Esophagus muscularis mucosa (tissue), 3 donors: ENCODE measurements at regions not wholly inside any gene's neighbourhood (a gene's known extent, or its start where the extent isn't known, plus 50 kb on each side); places are given as distances from the start of the nearest gene placed in this dataset.

Source experiments
- CTCF ChIP-seq, 3 experiments: fragments of 200-600 bp in 2 of 3; fragments of 450-650 bp in 1 of 3; sonication (generic) in 2 of 3; IDR thresholded peaks; one replicate each; pipeline ENCODE4 v1.5.1; 2017 to 2019; ENCODE audit warnings: antibody characterized with exemption in 3 of 3, mild to moderate bottlenecking in 2 of 3, moderate library complexity in 1 of 3
- POLR2A ChIP-seq: fragments of 450-650 bp; IDR thresholded peaks from one replicate; pipeline ENCODE4 v1.6.1; 2017; ENCODE audit warnings: antibody characterized with exemption, moderate library complexity, mild to moderate bottlenecking, low read depth

DNA sequence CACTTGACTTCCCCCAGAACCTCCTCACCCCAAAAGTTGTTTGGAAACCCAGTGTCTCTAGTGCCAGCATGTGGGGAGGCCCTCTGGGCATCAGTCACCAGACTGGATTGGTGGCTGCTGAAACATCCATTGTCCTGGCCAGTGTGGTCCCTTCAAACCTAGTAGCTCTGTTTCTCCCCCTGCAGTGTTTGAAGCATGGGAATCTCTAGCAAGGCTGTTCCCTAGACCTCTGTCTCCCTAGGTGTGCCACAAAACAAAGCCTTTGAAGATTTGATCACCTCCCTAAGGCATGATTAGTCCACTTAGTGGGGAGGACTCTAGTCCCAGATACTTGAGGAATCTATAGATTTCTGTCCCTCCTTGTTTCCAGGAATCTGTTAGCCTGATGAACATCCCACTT is 60.3 kb downstream of the ARF6 start:
- TF ChIP-seq POLR2A (no peak), CTCF (IDR thresholded peaks at IDR 0.05) (no peak)
